OCI-LY3 (cell line): ENCODE measurements at regions not wholly inside any gene's neighbourhood (a gene's known extent, or its start where the extent isn't known, plus 50 kb on each side); places are given as distances from the start of the nearest gene placed in this dataset.

Source experiments
- EZH2phosphoT487 ChIP-seq: fragments of 200-600 bp; shearing (Covaris generic); IDR thresholded peaks from 2 replicates; pipeline ENCODE4 v1.6.1; 2018; ENCODE audit warnings: antibody characterized with exemption, mixed run types, low read depth
- TF ChIP-seq, protein P1 (sequence below): fragments of 200-600, 300-600 bp; sonication (generic); IDR thresholded peaks from 2 replicates; pipeline ENCODE4 v1.5.1; 2014; ENCODE audit warnings: antibody characterized with exemption, low read length, low read depth

- TF ChIP-seq, protein P1, sequence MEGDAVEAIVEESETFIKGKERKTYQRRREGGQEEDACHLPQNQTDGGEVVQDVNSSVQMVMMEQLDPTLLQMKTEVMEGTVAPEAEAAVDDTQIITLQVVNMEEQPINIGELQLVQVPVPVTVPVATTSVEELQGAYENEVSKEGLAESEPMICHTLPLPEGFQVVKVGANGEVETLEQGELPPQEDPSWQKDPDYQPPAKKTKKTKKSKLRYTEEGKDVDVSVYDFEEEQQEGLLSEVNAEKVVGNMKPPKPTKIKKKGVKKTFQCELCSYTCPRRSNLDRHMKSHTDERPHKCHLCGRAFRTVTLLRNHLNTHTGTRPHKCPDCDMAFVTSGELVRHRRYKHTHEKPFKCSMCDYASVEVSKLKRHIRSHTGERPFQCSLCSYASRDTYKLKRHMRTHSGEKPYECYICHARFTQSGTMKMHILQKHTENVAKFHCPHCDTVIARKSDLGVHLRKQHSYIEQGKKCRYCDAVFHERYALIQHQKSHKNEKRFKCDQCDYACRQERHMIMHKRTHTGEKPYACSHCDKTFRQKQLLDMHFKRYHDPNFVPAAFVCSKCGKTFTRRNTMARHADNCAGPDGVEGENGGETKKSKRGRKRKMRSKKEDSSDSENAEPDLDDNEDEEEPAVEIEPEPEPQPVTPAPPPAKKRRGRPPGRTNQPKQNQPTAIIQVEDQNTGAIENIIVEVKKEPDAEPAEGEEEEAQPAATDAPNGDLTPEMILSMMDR = no peak
- no peak for TF ChIP-seq EZH2phosphoT487
Measured at GRCh38 chr14:53441789-53442188, 288.7 kb upstream of the DDHD1 start.
